GM23338 (cell line): ENCODE measurements at regions not wholly inside any gene's neighbourhood (a gene's known extent, or its start where the extent isn't known, plus 50 kb on each side); places are given as distances from the start of the nearest gene placed in this dataset.

Source experiments
- ATAC-seq: fragments of 200-7000 bp; cut with Tn5 transposase; 3 replicates; pipeline ENCODE4 v1.9.1; 2020
- DNase-seq: peaks from one replicate; pipeline ENCODE4 v3.0.0-alpha.2; 2015; ENCODE audit warnings: low spot score
- H2AFZ ChIP-seq: fragments of 200-600 bp; sonication (generic); 2 replicates; pipeline ENCODE4 v1.8.0; 2016; ENCODE audit warnings: antibody characterized with exemption, mild to moderate bottlenecking, moderate library complexity
- H3F3A ChIP-seq: fragments of 200-600 bp; sonication (generic); replicated peaks from 2 replicates; pipeline ENCODE4 v1.8.0; 2017; ENCODE audit warnings: antibody characterized with exemption, mixed run types, low read depth
- H3K27ac ChIP-seq: fragments of 200-600 bp; sonication (generic); 2 replicates; pipeline ENCODE4 v1.6.1; 2016; ENCODE audit warnings: low read depth
- H3K27me3 ChIP-seq: fragments of 200-600 bp; sonication (generic); 2 replicates; pipeline ENCODE4 v1.8.0; 2016; ENCODE audit warnings: mild to moderate bottlenecking, mixed run types, moderate library complexity; ENCODE audit not compliant: insufficient read depth
- H3K36me3 ChIP-seq: fragments of 200-600 bp; sonication (generic); 2 replicates; pipeline ENCODE4 v1.8.0; 2016; ENCODE audit warnings: mild to moderate bottlenecking; ENCODE audit not compliant: insufficient read depth
- H3K4me1 ChIP-seq: fragments of 200-600 bp; sonication (generic); 2 replicates; pipeline ENCODE4 v1.8.0; 2016; ENCODE audit warnings: mild to moderate bottlenecking, moderate library complexity; ENCODE audit not compliant: insufficient read depth
- H3K4me2 ChIP-seq: fragments of 200-600 bp; sonication (generic); 2 replicates; pipeline ENCODE4 v1.7.1; 2017; ENCODE audit warnings: mixed run types
- H3K4me3 ChIP-seq: fragments of 200-600 bp; sonication (generic); 2 replicates; pipeline ENCODE4 v1.6.1; 2016; ENCODE audit warnings: mixed run types
- H3K79me2 ChIP-seq: fragments of 200-600 bp; sonication (generic); replicated peaks from 2 replicates; pipeline ENCODE4 v1.8.0; 2017; ENCODE audit warnings: mild to moderate bottlenecking; ENCODE audit not compliant: insufficient read depth
- H3K9me2 ChIP-seq: fragments of 200-600 bp; sonication (generic); 2 replicates; pipeline ENCODE4 v1.8.0; 2017; ENCODE audit not compliant: insufficient read depth
- H4K20me1 ChIP-seq: fragments of 200-600 bp; sonication (generic); replicated peaks from 2 replicates; pipeline ENCODE4 v1.8.0; 2017; ENCODE audit warnings: mild to moderate bottlenecking; ENCODE audit not compliant: insufficient read depth
- H3K27ac Mint-ChIP-seq: 2 replicates; pipeline ENCODE4 v1.8.0; 2020; ENCODE audit warnings: inconsistent platforms, mild to moderate bottlenecking, moderate library complexity, mixed read lengths
- H3K27me3 Mint-ChIP-seq: 3 replicates; pipeline ENCODE4 v1.8.0; 2022; ENCODE audit warnings: low read depth, mild to moderate bottlenecking, moderate library complexity, mixed read lengths, inconsistent platforms; ENCODE audit not compliant: insufficient read depth, poor library complexity
- H3K36me3 Mint-ChIP-seq: 3 replicates; pipeline ENCODE4 v1.8.0; 2021; ENCODE audit warnings: low read depth, mild to moderate bottlenecking, inconsistent platforms, moderate library complexity, mixed read lengths
- H3K4me1 Mint-ChIP-seq: 3 replicates; pipeline ENCODE4 v1.8.0; 2020; ENCODE audit warnings: mild to moderate bottlenecking, inconsistent platforms, mixed read lengths
- H3K4me3 Mint-ChIP-seq: 3 replicates; pipeline ENCODE4 v1.8.0; 2021; ENCODE audit warnings: moderate library complexity, mild to moderate bottlenecking, inconsistent platforms, mixed read lengths
- H3K9me3 Mint-ChIP-seq: 3 replicates; pipeline ENCODE4 v1.8.0; 2020; ENCODE audit warnings: moderate library complexity, mild to moderate bottlenecking, inconsistent platforms, mixed read lengths
- CREB1 ChIP-seq: fragments of 250-450 bp; sonication (Bioruptor Pico); IDR thresholded peaks from 2 replicates; pipeline ENCODE4 v1.5.0; 2020; ENCODE audit warnings: low read depth, mild to moderate bottlenecking, moderate library complexity
- CTCF ChIP-seq, 2 experiments: fragments of 200-600 bp in 1 of 2; sonication (generic) in 1 of 2; conservative IDR thresholded peaks; 2 replicates each; pipeline versions ENCODE4 v1.5.1 to v1.6.1; 2016 to 2017; ENCODE audit warnings: antibody characterized with exemption in 2 of 2, low read depth in 2 of 2, mild to moderate bottlenecking in 2 of 2, moderate library complexity in 1 of 2
- ETS1 ChIP-seq: IDR thresholded peaks from 2 replicates; pipeline ENCODE4 v1.6.1; 2016; ENCODE audit warnings: antibody characterized with exemption
- EZH2 ChIP-seq: fragments of 200-600 bp; sonication (generic); IDR thresholded peaks from one replicate; pipeline ENCODE4 v1.8.0; 2017; ENCODE audit warnings: antibody characterized with exemption, mild to moderate bottlenecking, low read depth; ENCODE audit not compliant: unreplicated experiment
- JUNB ChIP-seq: IDR thresholded peaks from one replicate; pipeline ENCODE4 v1.6.1; 2016; ENCODE audit warnings: antibody characterized with exemption; ENCODE audit not compliant: unreplicated experiment
- NANOG ChIP-seq: IDR thresholded peaks from 2 replicates; pipeline ENCODE4 v1.6.1; 2016; ENCODE audit warnings: antibody characterized with exemption, borderline replicate concordance
- POLR2AphosphoS5 ChIP-seq: IDR thresholded peaks from 2 replicates; pipeline ENCODE4 v1.6.1; 2016; ENCODE audit warnings: antibody characterized with exemption, low read depth
- REST ChIP-seq: IDR thresholded peaks from one replicate; pipeline ENCODE4 v1.6.1; 2018; ENCODE audit warnings: antibody characterized with exemption; ENCODE audit not compliant: unreplicated experiment
- STAT1 ChIP-seq: IDR thresholded peaks from one replicate; pipeline ENCODE4 v1.6.1; 2016; ENCODE audit warnings: antibody characterized with exemption; ENCODE audit not compliant: unreplicated experiment
- ZNF114 ChIP-seq: fragments of 250-450 bp; sonication (Bioruptor Pico); IDR thresholded peaks from 2 replicates; pipeline ENCODE4 v1.5.0; 2020; ENCODE audit warnings: mild to moderate bottlenecking, moderate library complexity
- ZNF331 ChIP-seq: fragments of 250-450 bp; sonication (Bioruptor Pico); IDR thresholded peaks from 2 replicates; pipeline ENCODE4 v1.5.0; 2020; ENCODE audit warnings: low read depth, mild to moderate bottlenecking, moderate library complexity
- ZNF462 ChIP-seq: fragments of 250-450 bp; sonication (Bioruptor Pico); IDR thresholded peaks from 2 replicates; pipeline ENCODE4 v1.5.0; 2020; ENCODE audit warnings: mild to moderate bottlenecking, moderate library complexity

- TF ChIP-seq CTCF (conservative IDR thresholded peaks at IDR 0.05; ENCODE audit: low read depth in 2 of 2): no peak
Measured at GRCh38 chr7:109964780-109965179, 1126.1 kb upstream of the LRRN3 start (continued).

GRCh38 chr7:109967406-109967805 lies 1123.5 kb upstream of the LRRN3 start:
- H3K36me3 ChIP-seq: no peaks in the 10 kb centered on the region
- no peak overlapping the region for H3K4me3 Mint-ChIP-seq
- TF ChIP-seq EZH2: no peak
- TF ChIP-seq CREB1 (CRISPR knock-in tag): no peak
- no peak for TF ChIP-seq ZNF331 (CRISPR knock-in tag)
- TF ChIP-seq ZNF462 (CRISPR knock-in tag): no peak
- TF ChIP-seq STAT1: no peak
- no peak for TF ChIP-seq ZNF114 (CRISPR knock-in tag)
- TF ChIP-seq ETS1: no peak
- TF ChIP-seq REST: no peak
- no peak for TF ChIP-seq POLR2AphosphoS5
- TF ChIP-seq JUNB: no peak
- TF ChIP-seq NANOG: no peak

More at GRCh38 chr7:109967406-109967805, 1123.5 kb upstream of the LRRN3 start:
- no peak overlapping the region for H2AFZ ChIP-seq
- H3K4me3 ChIP-seq: no peak overlapping the region
- H3F3A ChIP-seq: no peaks in the 10 kb centered on the region
- H3K79me2 ChIP-seq: no peaks in the 10 kb centered on the region
- no peak overlapping the region for H3K27ac ChIP-seq
- peaks cover 4% of the 10 kb centered on the region; the same call in 1 of the 3 replicates for H3K9me3 Mint-ChIP-seq
- H4K20me1 ChIP-seq: no peaks in the 10 kb centered on the region
- H3K4me2 ChIP-seq: no peak overlapping the region
- DNase-seq (no peak), ATAC-seq (no peak)
- no peaks in the 10 kb centered on the region for H3K27me3 ChIP-seq
- no peak overlapping the region for H3K27ac Mint-ChIP-seq
- no peaks in the 10 kb centered on the region for H3K36me3 Mint-ChIP-seq
- H3K4me1 ChIP-seq: no peaks in the 10 kb centered on the region
- 0 out of 2 replicates have a peak, but pooled peaks cover 8% of the 10 kb centered on the region for H3K9me2 ChIP-seq
- H3K4me1 Mint-ChIP-seq: no peaks in the 10 kb centered on the region
- peaks cover 2% of the 10 kb centered on the region for H3K27me3 Mint-ChIP-seq
